Prostate gland (tissue), 2 donors: ENCODE measurements at regions not wholly inside any gene's neighbourhood (a gene's known extent, or its start where the extent isn't known, plus 50 kb on each side); places are given as distances from the start of the nearest gene placed in this dataset.

Experiments
- DNase-seq: peaks from one replicate; pipeline ENCODE4 v3.0.0-alpha.2; 2019; ENCODE audit warnings: low spot score
- H3K27ac ChIP-seq, 2 donors: fragments of 200-600 bp; sonication (generic); 2 replicates each; pipeline ENCODE4 v1.5.1; 2017 to 2019
- H3K27me3 ChIP-seq: fragments of 200-600 bp; sonication (generic); replicated peaks from 2 replicates; pipeline ENCODE4 v1.5.1; 2019; ENCODE audit not compliant: insufficient read depth
- H3K36me3 ChIP-seq, 2 donors: fragments of 200-600 bp; sonication (generic); 1 replicate in 1 of 2; 2 replicates in 1 of 2; pipeline versions ENCODE4 v1.5.1 to v1.8.1; 2017 to 2019
- H3K4me1 ChIP-seq: fragments of 200-600 bp; sonication (generic); replicated peaks from 2 replicates; pipeline ENCODE4 v1.5.1; 2019
- H3K4me3 ChIP-seq, 2 donors: fragments of 200-600 bp; sonication (generic); 2 replicates each; pipeline ENCODE4 v1.5.1; 2017 to 2019
- H3K9me3 ChIP-seq: fragments of 200-600 bp; sonication (generic); 2 replicates; pipeline ENCODE4 v1.5.1; 2017
- POLR2A ChIP-seq: fragments of 450-650 bp; IDR thresholded peaks from one replicate; pipeline ENCODE4 v1.6.1; 2016; ENCODE audit warnings: antibody characterized with exemption, mild to moderate bottlenecking
- POLR2AphosphoS5 ChIP-seq: sonication (generic); formaldehyde crosslinking; IDR thresholded peaks from one replicate; pipeline ENCODE4 v1.6.1; 2017; ENCODE audit warnings: antibody characterized with exemption
- WGBS: methylation state at CpG from one replicate; pipeline ENCODE4 v1.1.5; 2018; 5-methylcytosine and 5-hydroxymethylcytosine counted together
- intact Hi-C: fragments of 100-400 bp; cut with DNase I; formaldehyde crosslinking; loops from one replicate; pipeline ENCODE4 v1.14.2; 2022
- small RNA-seq, 2 donors: library from RNA; depleted of rRNA; stranded (forward); fragments of <200 nt; gene quantifications; one replicate each; pipeline ENCODE3, GENCODE V24; 2016
- TF ChIP-seq, protein P1 (sequence below), 4 experiments: fragments of 200-600 bp in 2 of 4; fragments of 450-650 bp in 2 of 4; sonication (generic) in 2 of 4; IDR thresholded peaks; 1 replicate in 3 of 4; 2 replicates in 1 of 4; pipeline ENCODE4 v1.5.1; 2016 to 2019; ENCODE audit warnings: antibody characterized with exemption in 4 of 4, mild to moderate bottlenecking in 2 of 4, moderate library complexity in 2 of 4

DNA sequence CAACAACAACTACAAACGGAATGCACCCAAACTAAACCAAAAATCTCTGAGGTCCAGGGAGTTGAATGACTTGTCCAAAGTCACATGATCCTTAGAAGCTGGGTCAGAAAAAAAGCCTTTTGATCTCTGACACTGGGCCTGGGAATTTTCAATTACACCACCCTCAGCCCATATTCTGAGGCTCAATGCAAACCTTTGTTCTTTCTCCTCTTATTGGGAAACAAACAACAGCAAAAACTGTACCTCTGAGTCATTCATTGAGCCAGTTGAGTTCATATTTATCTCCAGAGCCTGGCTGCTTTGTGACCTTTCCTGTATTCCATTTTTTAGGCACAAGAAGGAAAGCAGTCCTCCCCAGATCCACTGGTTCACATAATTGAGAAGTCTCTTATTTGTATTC, 51.2 kb upstream of the SORCS1 start:
- H3K27ac ChIP-seq: no peak overlapping the region
- no peak overlapping the region for H3K4me3 ChIP-seq
- no peaks in the 10 kb centered on the region for H3K36me3 ChIP-seq
- no peak for DNase-seq
- no peaks in the 10 kb centered on the region for H3K27me3 ChIP-seq
- TF ChIP-seq POLR2AphosphoS5: no peak
- TF ChIP-seq, protein P1, sequence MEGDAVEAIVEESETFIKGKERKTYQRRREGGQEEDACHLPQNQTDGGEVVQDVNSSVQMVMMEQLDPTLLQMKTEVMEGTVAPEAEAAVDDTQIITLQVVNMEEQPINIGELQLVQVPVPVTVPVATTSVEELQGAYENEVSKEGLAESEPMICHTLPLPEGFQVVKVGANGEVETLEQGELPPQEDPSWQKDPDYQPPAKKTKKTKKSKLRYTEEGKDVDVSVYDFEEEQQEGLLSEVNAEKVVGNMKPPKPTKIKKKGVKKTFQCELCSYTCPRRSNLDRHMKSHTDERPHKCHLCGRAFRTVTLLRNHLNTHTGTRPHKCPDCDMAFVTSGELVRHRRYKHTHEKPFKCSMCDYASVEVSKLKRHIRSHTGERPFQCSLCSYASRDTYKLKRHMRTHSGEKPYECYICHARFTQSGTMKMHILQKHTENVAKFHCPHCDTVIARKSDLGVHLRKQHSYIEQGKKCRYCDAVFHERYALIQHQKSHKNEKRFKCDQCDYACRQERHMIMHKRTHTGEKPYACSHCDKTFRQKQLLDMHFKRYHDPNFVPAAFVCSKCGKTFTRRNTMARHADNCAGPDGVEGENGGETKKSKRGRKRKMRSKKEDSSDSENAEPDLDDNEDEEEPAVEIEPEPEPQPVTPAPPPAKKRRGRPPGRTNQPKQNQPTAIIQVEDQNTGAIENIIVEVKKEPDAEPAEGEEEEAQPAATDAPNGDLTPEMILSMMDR (IDR thresholded peaks at IDR 0.05): no peak
- no peak for TF ChIP-seq POLR2A
- no peaks in the 10 kb centered on the region for H3K9me3 ChIP-seq
- no peaks in the 10 kb centered on the region for H3K4me1 ChIP-seq
- intact Hi-C loops: no loop called here
- WGBS: 45% methylated on average over 1 of the region's 1 CpG

Small RNAs in the stretch of these regions (small RNA-seq; reads per million reads assigned to genes)
- gene AL390123.1 (0 reads per million in 2 donors), gene RNA5SP326 (0 reads per million in 2 donors), gene RNU5B-6P (0 reads per million in 2 donors), gene RNU6-839P (0 reads per million in 2 donors)
